ENCODE measurements at regions not wholly inside any gene's neighbourhood (a gene's known extent, or its start where the extent isn't known, plus 50 kb on each side); places are given as distances from the start of the nearest gene placed in this dataset.
"Not testable (repeated sequence)": the region's sequence is repeated elsewhere in the genome, so short reads cannot be mapped to it uniquely, and the experiment has no call there.

DNA sequence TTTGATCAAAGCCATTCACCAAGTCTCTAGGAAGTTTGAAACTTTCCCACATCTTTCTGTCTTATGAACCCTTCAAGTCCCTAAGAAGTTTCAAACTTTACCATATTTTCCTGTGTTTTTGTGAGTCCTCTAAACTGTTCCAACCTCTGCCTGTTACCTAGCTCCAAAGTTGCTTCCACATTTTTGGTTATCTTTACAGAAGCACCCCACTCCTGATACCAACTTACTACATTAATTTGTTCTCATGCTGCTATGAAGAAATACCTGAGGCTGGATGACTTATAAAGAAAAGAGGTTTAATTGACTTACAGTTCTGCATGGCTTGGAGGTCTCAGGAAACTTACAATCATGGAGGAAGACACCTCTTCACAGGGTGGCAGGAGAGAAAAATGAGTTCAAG, 961.6 kb downstream of the LTN1 start:
- DNase-seq = not testable (repeated sequence)

DNA sequence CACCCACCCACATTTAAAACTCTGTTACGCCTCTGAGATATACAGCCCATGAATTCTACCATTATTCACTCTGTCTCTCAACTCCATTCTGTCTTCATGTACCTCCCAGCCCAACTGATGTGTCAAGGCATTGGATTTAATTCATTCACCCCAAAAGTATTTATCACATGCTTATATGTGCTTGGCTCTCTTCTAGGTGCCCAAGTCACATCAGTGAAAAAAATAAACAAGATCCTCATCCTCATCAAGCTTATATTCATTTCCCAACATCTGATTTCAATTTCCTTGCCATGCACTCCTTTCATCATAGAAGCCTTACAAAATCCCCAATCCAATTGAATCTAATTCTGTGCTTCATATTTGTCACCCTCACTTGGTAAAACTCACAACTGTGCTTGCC, 967.6 kb downstream of the LTN1 start:
- DNase-seq = no peak

DNA sequence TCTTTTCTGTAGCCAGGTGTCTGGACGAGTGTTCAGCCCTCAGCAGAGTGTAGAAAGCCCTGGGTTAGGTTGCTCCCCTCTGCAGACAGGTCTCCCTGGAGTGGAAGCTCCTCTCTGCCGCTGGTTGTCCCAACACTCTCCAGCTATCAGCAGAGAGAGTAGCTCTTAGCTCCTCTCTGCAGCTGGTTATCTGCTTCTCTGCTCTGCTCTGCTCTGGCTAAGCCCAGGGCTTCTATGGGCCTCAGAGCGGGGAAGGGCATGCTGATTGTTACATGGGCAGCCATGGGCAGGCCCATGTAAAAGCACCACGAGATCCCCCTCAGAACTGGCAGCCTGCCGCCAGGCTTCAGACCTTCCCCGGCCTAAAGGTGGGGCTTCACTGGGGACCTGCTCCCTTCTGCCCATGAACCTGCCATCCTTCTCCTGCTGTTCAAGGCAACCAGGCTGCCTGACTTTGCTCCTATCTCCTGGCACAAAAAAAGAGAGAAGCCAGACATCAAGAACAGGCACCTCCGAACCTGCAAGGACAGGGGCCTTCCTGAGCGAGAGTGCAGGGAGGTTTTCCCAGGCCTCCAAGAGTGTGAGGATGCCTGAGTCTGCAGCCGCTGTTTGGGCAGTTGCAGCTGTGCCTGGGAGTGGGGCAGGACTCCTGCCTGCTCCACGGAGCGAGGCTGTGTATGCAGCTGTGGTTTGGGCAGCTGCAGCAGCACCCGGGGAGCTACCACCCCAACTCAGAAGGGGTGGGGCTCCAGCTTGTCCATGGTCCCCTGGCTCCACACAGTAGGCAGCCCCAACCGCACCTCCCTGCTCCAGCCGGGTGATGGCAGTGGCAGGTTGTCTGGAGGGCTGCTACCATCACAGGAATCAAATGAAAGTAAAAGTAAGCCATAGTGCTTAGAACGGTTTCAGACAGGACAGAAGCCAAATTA, 973.7 kb downstream of the LTN1 start:
- no peak for DNase-seq

DNA sequence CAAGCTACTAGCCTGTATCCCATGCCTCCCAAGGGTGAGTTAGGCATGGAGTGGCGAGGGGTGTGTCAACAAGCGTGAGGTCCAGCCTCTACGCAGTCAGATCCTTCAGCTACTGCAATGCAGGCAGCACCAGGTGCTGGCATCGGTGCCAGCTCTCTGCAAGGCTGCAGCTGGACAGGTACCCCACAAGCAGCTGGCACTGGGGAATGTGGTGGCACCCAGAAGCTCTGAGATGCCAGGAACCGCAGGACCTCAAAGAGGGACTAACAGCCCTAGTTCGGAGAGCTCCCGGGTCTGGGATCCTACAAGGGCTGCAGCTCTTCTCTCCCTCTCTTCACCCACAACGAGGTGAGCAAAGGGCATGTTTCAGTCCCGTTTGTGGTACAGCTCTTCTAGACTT, 974.5 kb downstream of the LTN1 start:
- DNase-seq = no peak

DNA sequence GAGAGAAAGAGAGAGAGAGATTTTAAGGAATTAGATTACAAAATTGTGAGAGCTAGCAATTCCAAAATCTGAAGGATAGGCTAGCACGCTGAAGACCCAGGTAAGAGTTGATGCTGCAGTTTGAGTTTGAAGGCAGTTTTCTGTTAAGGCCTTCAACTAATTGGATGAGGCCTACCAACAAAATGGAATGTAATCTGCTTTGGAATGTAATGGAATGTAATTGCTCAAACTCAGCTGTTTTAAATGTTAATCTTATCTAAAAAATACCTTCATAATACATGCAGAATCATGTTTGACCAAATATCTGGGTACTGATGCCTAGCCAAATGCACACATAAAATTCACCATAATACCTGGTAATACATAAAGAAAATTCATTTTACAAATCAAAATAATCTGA, 976.1 kb downstream of the LTN1 start:
- no peak for DNase-seq

DNA sequence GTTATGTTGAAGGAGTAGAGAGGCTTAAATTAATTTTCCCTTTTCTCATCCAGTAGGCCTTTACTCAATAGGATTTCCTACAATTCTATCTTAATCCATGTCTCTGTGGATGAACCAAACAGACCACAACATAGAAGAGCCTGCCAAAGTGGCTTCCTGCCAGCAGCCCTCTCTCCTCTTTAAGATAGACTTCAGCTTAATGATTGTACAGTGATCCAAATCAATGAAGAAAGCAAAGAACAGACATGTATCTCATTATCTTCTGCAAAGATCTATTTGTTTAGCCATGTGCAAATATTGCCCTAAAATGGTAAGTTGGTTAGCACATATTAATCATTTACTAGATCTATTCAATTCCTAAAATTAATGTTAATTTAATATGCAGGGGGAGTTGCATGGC, 979.6 kb downstream of the LTN1 start:
- DNase-seq = not testable (repeated sequence)

DNA sequence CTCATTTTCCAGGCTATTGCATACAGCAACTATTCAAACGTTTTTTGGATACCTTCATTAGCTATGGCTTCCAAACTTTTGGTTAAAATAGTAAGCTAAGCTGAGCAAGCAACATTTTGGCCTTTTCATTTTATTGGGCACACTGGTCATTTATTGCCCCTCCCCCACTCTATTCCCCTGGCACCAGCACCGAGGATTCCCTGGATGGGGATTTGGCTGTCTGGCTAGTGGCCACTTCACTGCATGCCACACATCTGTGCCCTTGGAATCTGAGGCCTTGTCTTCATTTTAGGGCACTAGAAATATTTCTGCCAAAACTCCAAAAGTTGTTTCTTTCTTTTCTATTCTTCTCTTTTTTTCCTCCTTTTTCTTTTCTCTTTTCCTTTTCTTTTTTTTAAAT, 980.7 kb downstream of the LTN1 start:
- DNase-seq = not testable (repeated sequence)

DNA sequence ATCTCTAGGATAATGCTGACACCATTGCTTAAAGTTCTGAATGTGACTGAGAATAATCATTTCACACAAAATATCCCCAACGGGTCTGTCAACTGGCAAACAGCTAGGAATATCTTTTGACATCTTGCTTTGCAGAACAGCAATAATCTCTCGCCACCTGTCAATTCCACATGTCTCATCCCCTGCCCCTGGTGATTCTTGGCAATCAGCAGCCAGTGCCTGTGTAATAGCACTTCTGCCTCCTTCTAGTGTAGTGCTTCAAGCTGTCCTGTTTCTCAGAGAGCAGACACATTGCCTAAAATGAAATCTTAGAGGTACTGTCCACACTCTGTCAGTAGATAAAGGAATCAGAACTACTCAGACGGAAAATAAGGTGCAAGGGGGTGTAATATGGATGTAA, 984.4 kb downstream of the LTN1 start:
- DNase-seq = not testable (repeated sequence)

DNA sequence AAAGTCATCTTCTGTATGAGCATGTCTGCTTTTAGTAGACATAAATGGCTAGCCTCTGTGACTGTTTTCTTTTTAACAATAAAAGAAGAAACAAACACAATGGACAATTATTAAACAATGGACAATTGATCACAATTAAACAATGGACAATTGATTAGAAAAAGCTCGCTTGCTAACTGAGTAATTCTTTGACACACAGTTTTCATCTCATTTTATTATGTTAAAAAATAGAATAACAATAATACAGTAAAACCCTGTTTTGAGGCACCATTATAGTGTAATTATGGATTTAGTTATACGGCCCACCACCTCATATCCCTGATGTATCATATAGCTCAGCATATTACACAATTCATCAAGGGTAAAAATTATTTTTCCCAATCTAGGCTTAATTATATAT, 989.0 kb downstream of the LTN1 start:
- not testable (repeated sequence) for DNase-seq

DNA sequence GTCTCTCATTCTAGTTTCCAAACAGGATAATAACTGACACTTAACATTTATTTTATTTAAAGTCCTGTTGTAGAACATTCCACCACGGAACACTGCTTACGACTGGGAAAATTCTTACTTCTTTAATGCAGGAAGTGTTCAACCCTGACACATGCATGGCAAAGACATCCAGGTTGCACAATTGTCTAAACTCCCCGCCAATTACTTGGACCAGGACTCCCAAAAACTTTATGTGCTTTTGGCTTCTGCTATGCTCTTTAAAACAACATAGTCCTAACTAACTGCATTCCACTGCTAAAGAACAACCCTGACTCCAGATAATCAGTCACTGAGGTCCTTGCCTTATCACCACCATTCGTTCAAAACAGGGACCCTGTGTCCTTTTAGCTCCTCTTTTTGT, 995.8 kb downstream of the LTN1 start:
- DNase-seq = not testable (repeated sequence)

DNA sequence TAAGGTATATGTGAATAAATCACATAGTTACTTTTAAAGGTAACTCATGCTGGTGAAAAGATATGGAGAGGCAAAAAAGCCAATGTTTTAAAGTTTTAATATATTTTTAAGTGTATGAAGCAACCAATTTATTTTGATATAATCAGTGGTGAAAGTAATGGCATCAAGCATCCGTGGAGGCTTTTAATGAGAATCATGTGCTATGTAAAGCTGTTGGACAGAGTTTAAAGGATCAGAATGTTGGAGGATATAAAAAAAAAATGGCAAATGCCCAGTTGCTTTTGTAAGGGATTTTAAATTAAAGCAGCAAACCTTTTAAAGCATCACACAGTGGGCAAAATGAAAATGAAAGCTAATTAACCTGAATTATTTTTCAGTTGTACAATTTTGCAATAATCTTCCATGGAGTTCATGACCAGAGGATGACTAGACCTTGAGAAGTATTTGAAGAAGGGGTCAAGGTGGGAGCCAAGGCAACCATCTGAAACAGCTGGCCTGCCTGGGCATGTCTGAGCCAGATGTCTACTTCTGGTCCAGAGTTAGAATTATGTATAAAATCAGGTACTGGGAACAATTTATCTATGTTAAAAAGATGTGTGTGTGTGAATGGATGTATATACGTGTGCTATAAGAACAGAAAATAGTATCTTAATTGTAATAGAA, 1007.9 kb downstream of the LTN1 start:
- DNase-seq = not testable (repeated sequence)

DNA sequence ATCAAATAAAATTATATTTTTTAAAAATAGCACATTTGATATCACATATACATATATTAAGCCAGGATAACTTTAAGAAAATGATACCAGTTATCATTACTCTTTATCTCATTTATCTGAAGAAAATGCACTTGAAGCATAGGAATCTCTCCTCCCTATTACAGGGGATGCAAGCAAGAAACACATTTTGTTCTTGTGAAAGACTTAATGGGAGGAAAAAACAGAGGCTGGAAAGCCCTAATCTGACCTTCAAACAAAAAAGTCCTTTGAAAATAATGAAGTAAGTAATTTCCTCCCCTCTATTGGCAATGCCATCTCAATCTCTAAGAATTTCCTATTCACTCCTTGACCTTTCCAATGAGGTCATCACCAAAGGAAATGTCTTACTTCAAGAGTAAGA, 1012.6 kb upstream of the ADAMTS5 start:
- not testable (repeated sequence) for DNase-seq

DNA sequence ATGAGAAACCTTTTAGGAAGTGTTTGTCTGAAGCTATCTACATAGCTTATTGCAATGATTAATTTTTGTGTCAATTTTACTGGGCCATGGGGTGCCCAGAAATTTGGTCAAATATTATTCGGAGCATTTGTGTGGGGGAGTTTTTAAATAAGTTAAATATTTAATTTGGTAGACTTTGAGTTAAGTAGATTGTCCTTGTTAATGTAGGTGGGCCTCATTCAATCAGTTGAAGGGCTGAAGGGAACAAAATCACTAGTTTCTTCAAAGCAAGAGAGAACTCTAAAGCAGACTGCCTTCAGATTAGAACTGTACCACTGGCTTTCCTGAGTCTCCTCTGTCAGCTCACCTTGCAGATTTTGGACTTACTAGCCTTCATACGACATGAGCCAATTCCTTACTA, 1008.6 kb upstream of the ADAMTS5 start:
- DNase-seq = no peak

DNA sequence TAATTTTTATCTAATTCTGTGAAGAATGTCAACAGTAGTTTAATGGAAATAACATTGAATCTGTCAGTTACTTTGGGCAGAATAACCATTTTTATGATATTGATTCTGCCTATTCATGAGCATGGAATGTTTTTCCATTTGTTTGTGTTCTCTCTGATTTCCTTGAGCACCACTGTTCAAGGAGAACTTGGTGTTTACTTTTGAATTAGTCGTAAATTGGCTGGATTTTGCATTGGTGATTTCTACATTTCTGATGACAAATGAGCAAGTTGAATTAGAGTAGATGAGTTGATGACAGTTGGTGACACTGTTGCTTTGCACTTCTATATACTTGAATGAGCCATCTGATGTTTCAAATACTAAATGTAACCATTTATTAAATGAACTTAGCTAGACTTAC, 1007.3 kb upstream of the ADAMTS5 start:
- not testable (repeated sequence) for DNase-seq

DNA sequence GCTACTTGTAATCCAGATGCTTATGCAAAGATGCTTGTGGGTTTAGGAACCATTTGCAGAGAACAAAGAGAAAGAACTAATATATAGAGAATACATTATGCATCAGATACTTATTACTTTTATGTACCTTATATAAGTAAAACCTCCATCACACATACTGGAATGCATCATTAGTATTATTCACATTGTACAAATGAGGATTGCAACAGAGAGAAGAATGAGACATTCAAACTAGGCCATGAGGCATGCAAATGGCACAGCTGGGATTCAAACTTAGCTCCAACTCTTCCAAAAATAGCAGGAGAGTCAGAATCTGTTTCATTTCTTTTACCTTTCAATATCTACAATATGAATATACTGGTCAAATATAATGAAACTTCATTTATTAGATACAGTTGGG, 1001.4 kb upstream of the ADAMTS5 start:
- not testable (repeated sequence) for DNase-seq

DNA sequence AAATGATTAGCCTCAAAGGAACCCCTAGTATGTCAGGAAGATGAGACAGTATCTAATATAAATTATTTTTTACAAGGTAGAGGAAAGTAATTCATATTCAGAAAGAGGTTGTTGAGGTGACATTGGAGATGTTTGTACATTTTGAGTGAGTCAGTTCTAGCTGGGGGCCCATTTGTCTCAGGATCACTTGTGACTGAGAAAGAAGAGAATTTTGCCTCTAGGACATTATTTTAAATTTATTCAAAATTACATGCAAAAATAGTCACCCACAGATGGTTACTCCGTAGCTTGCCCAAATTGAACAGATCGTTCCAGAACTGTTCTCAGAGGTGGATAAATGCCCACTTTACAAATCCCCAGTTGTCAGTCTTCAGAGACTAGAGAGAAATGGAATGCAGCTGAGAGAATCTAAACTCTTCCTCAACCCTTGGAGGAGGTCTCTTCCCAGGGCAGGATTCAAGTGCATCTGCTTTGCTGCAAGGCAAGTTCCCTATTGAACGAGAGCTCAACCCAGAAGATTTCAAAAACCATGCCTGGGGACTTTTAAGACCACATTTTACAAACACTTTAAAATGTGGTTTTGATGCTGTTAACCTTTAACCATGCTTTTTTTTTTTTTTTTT, 987.8 kb upstream of the ADAMTS5 start:
- no peak for DNase-seq

DNA sequence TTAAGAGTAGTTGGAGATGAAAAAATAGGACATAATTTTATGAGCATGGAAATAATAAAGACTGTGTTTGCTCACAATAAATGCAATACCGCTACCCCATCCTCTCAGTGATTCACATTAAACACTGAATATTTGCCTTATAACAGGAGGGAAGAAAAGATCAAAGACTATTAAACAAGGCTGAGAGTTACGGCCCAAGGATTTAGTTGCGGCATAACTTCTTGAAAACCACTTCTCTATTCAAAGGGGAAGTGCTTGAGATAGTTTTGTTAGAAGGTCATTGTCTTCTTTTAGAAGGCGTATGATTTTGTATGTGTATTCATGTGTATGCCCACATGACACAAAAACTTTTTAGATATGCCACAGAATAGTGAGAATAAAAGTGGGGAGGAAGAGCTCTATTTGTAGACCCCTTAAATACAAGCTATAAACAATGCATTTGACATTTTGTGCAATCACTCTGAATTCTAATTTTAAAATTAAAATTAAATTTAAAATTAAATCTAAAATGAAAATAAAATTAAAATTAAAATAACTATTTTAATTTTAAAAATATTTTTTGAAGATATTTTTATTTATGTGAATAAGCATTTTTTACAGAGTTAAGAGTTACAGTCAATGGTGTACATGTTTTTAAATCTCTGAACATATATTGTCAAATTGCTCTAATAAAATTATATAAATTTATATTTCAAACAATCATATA, 986.6 kb upstream of the ADAMTS5 start:
- DNase-seq = no peak

DNA sequence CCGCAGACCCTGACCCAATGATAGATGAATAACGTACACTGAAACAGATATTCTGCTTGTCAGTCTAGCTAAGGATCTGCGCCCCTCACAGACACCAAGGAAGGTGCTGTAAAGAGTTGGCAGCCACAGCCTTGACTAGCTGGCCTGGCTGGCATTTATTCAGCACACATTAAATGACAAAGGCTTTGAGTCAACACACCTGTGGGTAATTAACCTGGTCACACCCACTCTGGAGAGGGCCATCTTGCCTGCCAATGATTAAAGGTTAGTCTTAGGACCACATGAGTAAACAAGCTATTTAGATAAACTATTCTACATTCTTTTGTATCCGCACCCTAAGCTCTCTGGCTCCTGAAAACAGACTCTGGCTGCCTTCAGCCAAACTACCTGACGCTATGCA, 982.2 kb upstream of the ADAMTS5 start:
- DNase-seq = not testable (repeated sequence)

DNA sequence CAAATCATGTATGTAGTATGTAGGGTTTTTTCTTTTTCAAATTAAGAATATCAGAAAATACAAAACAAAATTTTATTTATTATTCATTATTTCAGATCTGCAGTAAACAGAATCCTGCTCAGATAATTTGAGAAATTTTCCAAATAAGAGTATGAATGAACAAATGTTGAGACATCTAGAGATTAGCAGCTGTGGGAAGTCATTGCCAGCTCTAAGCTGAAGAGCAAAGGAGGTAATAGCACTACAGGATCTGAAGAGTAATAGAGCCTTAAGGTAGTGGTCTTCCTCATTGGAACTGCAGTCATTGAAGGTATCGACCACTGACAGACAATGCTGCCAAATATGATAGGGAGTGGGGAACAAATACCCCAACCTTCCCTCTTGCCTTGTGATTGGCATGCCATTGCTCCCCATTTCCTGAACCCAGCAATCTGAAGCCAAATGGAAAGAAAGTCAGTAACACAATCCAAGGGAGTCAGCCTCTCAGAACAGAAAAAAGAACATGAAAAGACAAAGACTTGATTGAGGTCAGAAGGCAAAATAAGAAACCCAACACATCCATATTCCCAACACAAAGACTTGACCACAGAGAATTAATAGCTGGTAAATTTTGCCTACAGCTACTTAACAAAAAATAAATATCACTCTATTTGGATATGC, 963.4 kb upstream of the ADAMTS5 start:
- DNase-seq = not testable (repeated sequence)

DNA sequence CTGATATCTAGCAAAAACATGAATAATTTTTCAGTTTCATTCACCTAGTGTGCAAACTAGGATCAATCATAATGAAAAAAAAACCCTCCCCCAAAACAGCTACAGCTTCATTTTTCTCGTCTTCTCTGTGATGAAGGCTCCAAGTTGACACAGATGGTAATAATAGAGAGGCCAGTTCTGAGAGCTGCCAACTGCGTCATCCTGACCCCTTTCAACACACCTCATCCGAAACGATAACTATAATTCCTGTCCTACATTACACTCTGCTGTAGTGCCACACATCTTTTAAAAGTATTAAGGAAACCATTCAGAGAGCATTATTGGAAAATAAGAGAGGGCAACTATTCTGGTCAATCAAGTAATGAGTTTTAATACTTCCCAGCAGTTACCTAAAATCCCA, 962.3 kb upstream of the ADAMTS5 start:
- DNase-seq = not testable (repeated sequence)

DNA sequence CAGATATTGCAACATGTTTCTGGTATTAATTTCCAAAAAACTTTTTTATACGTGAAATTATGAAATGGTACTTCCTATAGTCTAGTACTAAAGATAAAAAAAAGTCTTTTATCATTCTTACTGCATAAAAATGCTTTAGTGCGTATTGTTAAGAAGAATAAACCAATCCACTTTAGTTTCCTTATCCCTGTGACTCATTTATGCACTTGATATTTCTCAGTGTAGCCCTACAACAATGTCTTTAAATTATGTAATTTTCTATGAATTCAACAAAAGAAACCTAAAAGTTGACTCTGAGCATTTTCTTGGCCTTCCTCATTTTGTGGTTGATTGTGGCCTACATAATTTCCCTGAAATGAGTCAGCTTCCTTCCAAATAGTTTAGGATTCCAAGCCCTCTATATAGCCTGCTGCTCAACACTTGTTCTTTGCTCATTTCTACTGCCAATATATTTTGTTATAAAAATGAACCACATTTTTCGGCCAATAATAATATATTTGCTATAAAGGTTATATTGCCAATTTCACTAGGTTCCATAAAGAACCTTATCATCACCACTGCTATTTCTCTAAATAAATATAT, 961.7 kb upstream of the ADAMTS5 start:
- not testable (repeated sequence) for DNase-seq

DNA sequence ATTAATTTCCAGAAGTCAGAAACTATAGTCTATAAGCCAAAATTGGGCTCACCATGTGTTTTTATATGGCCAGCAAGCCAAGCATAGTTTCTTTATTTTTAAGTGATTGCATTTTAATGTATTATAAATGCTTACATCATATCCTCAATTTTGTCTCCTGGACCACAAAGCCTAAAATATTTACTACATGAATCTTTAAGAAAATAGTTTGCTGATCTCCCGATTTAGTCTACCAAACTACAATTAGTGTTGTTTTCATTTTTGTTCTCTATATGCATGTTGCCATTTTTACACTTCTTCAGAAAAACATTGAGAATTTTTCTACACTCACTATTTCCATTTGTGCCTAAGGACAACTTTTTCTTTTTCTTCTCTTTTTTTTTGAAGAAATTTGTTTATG, 954.5 kb upstream of the ADAMTS5 start:
- DNase-seq = not testable (repeated sequence)

Data from activated CD8-positive, alpha-beta memory T cell treated with anti-CD3 and anti-CD28 coated beads, Interleukin-2, amount 50 U/mL, for 4 hours (primary cell).